ENCODE measurements at regions not wholly inside any gene's neighbourhood (a gene's known extent, or its start where the extent isn't known, plus 50 kb on each side); places are given as distances from the start of the nearest gene placed in this dataset.
"Not testable (repeated sequence)": the region's sequence is repeated elsewhere in the genome, so short reads cannot be mapped to it uniquely, and the experiment has no call there.

- not testable (repeated sequence) for DNase-seq
Measured at GRCh38 chr17:20851591-20852238, 191.1 kb downstream of the USP22 start.

GRCh38 chr17:20852239-20852989 is 190.4 kb downstream of the USP22 start:
- DNase-seq = no peak

GRCh38 chr17:20852990-20853370 is 189.8 kb downstream of the USP22 start:
- DNase-seq = no peak

GRCh38 chr17:20855910-20856470 is 186.8 kb downstream of the USP22 start:
- not testable (repeated sequence) for DNase-seq

- not testable (repeated sequence) for DNase-seq
Measured at GRCh38 chr17:20866444-20867209, 176.2 kb downstream of the USP22 start.

GRCh38 chr17:20867436-20867937 is 175.3 kb downstream of the USP22 start:
- DNase-seq = not testable (repeated sequence)

- DNase-seq = not testable (repeated sequence)
Measured at GRCh38 chr17:20867938-20868661, 174.7 kb downstream of the USP22 start.

- DNase-seq = not testable (repeated sequence)
Measured at GRCh38 chr17:20868662-20869007, 174.2 kb downstream of the USP22 start.

GRCh38 chr17:20873173-20873572 is 169.6 kb downstream of the USP22 start:
- not testable (repeated sequence) for DNase-seq

GRCh38 chr17:20873688-20874328 is 169.0 kb downstream of the USP22 start:
- not testable (repeated sequence) for DNase-seq

GRCh38 chr17:20877384-20877783 is 165.4 kb downstream of the USP22 start:
- not testable (repeated sequence) for DNase-seq

- DNase-seq = no peak
Measured at GRCh38 chr17:20890338-20890737, 152.5 kb downstream of the USP22 start.

GRCh38 chr17:20895426-20895825 is 147.4 kb downstream of the USP22 start:
- not testable (repeated sequence) for DNase-seq

GRCh38 chr17:20896153-20896649 is 146.6 kb downstream of the USP22 start:
- DNase-seq = peak; percentile 72

- DNase-seq = not testable (repeated sequence)
Measured at GRCh38 chr17:20898726-20899125, 144.1 kb downstream of the USP22 start.

GRCh38 chr17:20902496-20902895 is 140.3 kb downstream of the USP22 start:
- DNase-seq = not testable (repeated sequence)

- not testable (repeated sequence) for DNase-seq
Measured at GRCh38 chr17:20903549-20903948, 139.3 kb downstream of the USP22 start.

- peak; percentile 84 for DNase-seq
Measured at GRCh38 chr17:20908313-20909267, 134.2 kb downstream of the USP22 start.

- DNase-seq = no peak
Measured at GRCh38 chr17:20914658-20915057, 128.2 kb downstream of the USP22 start.

- no peak for DNase-seq
Measured at GRCh38 chr17:20916383-20916782, 126.4 kb downstream of the USP22 start.

All from CD4-positive, alpha-beta T cell treated with Interleukin-17A for 1 hour (primary cell).